Middle frontal gyrus (tissue), 1 donor: ENCODE measurements at regions not wholly inside any gene's neighbourhood (a gene's known extent, or its start where the extent isn't known, plus 50 kb on each side); places are given as distances from the start of the nearest gene placed in this dataset.
"Not testable (repeated sequence)": the region's sequence is repeated elsewhere in the genome, so short reads cannot be mapped to it uniquely, and the experiment has no call there.

Experiments
- DNase-seq: peaks from one replicate; pipeline ENCODE4 v3.0.0-alpha.2; 2015; ENCODE audit warnings: low spot score; ENCODE audit errors: extremely low spot score

DNA sequence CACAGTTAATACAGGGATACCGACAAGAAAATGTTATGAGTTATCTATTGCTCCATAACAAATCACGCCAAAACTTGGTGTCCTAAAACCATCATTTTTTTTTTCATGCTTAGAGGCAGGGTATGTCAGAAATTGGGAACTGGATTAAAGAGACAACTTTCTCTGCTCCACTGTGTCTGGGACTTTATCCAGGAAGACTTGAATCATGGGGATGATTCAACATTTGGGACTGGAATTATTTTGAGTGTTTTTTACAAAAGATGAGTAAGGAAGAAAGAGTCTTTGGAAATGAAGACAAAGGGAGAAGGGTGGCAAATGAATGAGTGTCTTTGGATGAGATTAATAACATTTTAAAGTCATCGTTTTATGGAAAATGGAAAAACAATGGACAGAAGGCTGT is 1883.7 kb upstream of the C9orf72 start:
- DNase-seq, result no peak

DNA sequence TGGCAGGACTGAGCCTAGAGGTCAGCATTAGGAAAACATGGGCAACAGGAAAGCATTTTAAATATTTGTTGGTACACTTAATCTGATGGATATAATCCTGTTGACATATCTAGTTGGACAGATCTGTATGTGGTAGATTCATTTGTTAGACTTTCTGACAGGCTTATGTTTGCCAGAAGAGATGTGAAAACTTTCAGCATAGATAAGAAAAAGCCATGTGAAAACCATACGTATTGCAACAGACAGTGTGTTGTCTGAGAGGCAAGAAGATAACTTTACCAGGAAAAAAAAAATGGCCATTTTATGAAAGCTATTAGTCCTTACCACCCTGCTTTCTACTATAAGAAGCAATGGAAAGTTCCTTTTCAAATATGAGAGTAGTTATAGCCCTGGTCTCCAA is 1902.2 kb upstream of the C9orf72 start:
- no peak for DNase-seq

DNA sequence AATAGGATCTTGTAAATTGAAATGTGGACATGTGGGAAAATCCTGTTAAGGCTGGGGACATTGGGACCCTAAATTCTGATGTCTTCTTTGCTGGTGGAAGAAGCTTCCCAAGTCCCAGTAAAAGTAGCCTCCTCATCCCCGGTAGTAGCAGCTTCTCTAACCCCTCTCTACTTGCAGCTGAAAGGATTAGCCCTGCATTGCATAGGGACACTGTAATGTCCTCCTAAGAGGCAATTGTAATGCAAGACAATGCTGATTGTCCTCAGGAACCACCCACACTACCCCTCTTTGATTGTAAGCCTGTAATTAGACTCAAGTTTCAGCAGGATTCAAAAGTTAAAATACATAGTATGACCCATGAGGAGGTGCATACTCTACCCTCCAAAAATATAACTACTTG is 1938.4 kb upstream of the C9orf72 start:
- DNase-seq, result no peak

DNA sequence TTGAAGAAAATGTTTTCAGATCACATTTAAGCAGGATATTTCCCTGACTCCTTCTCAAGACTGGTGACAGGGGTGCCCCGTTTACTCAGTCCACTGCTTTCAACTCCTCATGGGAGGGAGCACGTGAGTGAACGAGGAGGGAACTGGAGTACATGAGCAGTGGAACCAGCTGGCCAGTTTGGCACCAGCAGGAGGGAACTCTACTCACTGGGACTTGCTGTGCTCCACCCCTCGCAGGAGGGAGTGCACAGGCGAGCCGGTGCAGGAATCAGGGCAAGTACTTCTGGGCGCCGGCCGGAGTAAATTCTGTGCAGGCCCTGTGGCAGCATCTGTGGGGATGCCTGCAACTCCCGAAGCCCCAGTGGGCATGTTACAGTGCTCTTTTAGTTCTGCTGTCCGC is 1941.1 kb upstream of the C9orf72 start:
- no peak for DNase-seq

DNA sequence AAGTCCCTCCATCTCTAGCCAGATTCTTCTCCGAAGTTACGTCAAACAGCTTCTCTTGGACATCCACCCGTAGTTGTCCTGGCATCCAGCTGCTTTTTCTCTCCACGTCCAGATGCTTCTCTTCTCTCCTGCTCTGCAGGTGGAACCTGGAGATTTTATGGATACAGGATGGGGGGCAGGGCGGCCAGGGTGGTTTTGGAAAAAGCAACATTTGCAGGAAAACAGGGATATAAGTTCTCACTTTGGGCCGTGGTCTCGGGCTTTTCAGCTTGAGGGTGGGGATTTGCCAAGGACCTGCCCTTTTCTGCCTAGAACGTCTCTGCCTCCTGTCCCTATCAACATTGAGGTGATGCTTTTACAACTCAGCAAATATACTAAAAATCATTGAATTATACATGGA is 1941.6 kb upstream of the C9orf72 start:
- DNase-seq, result no peak

DNA sequence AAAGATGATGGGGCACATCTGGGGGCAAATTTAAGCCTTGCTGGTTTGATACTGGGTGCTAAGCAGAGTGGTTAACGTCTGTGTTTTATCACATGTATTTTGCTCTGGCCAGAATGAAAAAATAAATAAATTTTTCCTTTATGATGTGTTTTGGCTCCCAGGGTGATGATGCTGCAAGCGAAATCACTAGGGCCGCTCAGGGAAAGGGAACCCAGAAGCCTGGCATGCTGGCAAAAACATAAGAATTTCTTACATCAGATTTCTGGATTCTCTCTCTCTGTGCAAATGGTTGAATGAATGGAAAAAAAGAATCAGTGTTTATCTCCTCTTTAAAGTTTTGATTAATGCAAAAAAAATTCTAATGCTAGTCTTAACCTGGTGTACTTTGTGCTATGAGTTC is 1975.2 kb upstream of the C9orf72 start:
- DNase-seq, result no peak

DNA sequence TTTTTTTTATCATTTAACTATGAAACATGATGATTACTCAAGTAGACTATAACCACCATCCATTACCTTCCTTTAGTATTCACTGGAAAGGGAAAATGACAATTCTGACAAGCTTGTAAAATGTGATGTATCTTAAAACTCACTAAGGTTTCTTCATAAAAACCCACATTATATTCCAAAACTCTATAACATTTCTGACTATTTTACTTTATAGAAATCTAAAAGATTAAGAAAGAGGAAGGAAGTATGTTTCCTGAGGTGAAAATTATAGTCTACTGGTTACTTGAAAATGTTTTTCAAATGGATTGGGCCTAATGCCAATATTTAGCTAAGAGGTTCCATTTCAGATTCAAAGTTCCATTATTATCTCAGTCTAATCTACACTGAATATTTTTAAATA is 1982.2 kb upstream of the C9orf72 start:
- no peak for DNase-seq

DNA sequence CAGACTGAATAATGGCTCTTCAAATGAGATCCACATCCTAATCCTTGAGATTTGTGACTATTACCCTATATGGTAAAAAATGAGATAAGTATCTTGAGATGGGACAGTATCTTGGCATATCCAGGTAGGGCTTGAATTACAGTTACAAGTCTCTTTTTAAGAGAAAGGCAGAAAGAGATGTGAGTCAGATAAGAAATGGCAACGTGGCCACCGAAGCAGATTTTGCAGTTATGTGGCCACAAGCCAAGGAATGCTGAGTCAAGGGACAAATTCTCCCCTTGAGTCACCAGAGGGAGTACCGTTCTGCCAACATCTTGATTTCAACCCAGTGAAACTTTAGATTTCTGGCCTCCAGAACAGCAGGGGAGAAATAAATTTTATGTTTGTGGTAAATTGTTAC is 1983.0 kb upstream of the C9orf72 start:
- no peak for DNase-seq

DNA sequence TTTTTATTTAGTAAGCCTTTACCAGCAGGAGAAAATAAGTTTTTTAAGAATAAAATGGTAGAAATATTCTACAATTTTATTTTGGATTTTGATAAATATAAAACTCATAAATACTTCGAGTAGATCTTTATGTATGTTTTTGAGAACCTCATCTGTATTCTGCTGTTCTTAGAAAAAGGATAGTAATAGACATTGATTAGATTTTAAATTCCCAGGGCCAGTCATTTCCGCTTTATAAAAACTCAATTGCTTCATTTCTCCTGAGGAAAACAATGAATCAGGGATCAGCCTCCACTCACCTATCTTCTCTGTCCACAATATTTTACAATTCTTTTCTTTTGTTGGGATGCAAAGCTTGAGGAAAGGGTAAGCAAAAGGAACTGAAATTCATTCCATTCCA is 1983.5 kb upstream of the C9orf72 start:
- DNase-seq, result no peak

DNA sequence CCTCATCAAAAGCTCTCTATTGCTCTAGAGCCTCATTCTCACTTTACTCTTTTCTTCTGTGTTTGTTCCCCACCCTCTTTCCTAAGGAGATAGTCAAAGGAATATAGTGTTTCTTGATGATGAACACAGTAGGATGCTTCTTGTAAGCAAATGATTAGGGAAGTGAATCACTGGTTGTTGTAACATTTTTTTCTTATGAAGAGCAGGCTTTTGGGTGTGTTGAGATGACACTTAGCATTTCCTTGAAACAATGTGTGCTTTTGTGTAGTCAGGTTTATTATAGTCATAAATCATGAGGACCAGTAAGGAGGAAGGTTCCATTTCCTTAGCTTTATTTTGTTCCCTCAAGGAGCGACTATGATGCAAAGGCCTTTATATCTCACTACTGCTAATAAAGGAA is 1991.3 kb upstream of the C9orf72 start:
- no peak for DNase-seq

DNA sequence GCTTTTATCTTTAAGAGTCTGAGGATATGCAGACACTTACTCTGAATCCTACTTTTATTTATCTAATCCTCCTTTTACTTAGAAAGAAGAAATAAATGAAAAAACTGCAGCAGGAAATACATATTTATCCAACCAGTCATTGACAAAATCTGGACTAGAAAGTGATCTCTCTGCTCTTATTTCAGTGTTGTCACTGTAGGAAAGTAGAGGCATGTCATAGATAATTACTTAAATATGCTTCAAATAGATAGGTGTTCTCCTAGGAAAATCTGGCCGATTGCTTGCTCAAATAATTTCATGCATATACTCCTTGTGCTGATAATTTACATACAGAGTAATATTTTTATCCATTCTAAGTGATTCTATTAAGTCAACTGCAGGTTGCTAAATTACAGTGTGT is 2001.9 kb upstream of the C9orf72 start:
- DNase-seq, result no peak

DNA sequence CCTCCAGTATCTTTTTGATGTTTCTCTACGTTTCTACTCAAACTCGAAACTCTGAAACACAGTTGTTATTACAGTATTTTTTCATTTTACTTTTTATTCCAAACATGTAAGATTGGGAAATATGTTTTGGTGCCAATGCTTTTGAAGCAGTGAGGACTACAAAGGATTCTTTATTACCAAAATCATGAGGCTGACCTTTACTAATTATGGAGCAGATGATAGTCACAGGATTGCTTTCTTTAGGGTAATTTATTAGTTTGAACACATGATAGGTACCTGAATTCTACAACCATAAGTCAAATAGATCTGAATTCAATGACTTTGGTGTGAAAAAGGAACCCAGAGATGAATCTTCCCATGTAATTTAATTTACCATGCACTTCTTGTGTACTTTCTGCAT is 2015.1 kb upstream of the C9orf72 start:
- DNase-seq, result no peak

DNA sequence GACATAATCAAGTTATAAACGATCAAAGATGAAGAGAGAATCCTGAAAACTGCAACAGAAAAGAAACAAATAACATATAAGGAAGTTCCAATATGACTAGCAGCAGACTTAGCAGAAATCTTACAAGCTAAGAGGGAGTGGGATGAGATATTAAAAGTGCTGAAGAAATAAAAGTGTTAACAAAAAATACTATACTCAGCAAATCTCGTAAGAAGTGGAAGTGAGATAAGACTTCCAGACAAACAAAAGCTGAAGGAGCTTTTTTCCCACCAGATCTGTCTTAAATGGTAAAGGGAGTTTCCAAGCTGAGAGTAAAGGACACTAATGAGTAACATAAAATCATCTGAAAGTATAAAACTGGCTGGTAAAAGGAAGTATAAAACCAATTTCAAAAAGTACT is 2036.0 kb upstream of the C9orf72 start:
- DNase-seq, result no peak

DNA sequence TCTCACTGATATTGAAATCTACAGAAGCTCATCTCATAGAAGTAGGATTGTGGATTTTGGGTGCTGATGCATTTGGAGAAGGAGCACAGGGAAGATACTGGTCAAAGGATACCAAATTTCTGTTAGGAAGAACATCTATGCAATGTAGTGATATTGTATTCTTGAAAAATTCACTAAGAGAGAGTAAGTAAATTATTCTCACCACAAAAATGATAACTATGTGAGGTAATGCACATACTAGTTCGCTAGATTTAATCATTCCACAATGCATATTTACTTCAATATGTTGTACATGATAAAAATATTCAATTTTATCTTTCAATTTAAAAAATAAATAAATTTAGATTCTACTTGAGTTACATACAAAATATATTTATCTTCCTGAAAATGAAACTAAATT is 2040.5 kb upstream of the C9orf72 start:
- DNase-seq, result no peak

DNA sequence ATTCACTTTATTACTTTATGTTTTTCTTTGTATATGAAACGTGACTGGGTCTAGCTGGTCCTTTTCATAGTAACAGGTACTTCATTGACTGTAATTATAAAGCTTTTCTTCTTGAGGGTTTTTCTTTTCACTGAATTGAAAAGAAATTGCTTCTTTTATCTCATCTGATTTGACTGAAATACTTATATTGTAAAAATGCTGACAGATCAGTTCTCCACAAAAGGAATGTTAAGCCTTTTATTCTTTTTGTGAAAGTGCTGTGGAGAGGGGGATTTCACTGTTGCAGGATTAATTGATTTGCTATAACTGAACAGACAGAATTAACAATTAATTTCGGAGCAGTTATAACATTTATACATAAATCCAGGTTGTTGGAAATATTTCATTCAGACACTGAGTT is 2043.6 kb upstream of the C9orf72 start:
- DNase-seq, result no peak

DNA sequence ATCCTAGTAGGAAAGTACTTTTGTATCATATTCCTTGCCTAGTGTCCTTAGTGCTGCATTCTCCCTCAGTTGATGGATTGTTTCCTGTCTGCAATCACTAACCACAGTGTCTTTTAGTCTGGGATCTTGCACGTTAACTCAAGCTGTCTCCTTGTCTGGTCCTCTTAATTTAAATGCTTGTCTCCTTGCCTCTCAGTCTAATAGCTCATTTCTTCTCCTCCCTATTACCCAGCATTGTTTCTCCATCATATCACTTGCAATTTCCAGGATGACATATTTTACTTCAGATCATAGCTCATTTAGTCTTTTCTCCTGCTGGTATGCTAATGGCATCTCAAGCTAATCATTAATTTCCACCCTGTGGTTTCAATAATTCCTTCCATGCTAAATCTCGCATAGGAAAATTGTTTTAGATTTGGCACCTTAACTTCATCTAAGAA is 2052.0 kb upstream of the C9orf72 start:
- DNase-seq, result no peak

DNA sequence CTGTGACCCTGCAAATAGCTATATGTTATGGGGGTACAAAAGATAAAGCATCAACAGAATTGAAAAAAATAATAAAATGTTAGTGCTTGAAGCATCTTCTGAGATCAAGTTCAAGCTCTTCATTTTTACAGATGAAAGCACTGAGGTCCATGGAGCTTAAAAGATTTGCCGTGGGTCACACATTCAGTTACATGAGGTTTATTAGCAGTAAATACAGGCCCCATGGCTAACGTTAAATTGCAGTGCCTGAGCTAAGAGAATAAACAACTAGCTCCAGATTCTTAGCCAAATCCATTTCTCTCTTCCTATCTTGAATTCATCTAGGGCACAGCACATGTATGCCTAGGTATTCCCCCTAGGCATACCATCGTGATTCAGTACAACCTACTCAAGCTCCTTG is 2052.7 kb upstream of the C9orf72 start:
- DNase-seq, result no peak

DNA sequence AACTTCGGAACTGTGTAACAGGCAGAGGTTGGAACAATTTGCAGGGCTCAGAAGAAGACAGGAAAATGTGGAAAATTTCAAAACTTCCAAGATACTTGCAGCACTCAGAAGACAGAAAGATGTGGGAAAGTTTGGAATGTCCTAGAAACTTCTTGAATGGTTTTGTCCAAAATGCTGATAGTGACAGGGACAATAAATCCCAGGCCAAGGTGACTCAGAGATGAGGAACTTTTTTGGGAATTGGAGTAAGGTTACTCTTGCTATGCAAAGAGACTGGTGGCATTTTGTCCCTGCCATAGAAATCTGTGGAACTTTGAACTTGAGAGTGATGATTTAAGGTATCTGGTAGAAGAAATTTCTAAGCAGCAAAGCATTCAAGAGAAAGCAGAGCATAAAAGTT is 2055.6 kb upstream of the C9orf72 start:
- DNase-seq, result not testable (repeated sequence)

DNA sequence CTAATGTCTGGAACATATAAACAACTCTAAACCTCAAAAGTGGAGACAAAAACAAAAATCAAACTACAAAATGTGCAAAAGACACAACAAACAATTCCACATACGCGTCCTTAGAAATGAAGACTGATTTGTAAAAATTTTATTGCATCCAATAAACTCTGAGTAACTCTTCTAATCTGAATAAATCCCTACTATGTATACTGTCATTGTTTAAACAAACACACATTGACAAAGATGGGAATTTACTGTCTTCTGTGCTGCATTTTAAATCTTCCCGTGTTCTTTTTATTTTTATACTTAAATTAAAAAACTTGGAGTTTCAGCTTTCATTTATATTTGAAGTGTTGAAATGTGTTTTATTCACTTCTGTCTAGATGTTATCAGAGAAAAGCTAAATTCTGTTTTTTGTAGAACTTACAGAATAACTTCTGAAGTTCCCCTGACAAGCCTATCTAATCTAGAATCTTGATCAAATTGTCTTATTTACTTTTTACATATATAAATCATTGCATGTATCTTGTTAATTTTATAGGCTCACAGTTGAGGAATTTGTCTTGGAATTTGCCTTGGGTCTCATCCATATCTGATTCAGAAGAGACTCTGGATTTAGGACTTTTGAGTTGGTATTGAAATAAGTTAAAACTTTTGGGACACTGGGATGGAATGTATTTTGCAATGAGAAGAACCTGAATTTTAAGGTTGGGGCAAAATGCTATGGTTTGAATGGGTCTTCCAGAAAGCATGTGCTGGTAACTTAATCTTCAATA is 2064.4 kb upstream of the C9orf72 start:
- no peak for DNase-seq

DNA sequence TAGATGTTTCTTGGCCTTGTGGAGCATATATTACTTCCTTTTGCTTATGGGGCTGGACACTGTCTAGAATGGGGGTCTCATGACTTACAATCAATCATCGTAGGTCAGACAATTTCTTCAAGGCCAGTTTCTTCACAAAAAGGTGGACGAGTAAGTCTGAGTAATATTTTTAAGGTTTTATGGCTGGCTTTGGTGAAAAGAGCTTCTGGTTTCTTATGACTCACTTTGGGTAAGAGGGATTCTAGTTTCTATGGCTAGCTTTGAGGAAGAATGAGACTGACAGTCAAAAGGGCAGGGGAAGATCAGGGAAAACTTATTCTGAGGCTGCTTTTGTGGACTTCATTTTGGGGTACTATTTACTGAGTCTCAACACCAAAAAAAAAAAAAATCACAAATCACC is 2067.2 kb upstream of the C9orf72 start:
- no peak for DNase-seq

DNA sequence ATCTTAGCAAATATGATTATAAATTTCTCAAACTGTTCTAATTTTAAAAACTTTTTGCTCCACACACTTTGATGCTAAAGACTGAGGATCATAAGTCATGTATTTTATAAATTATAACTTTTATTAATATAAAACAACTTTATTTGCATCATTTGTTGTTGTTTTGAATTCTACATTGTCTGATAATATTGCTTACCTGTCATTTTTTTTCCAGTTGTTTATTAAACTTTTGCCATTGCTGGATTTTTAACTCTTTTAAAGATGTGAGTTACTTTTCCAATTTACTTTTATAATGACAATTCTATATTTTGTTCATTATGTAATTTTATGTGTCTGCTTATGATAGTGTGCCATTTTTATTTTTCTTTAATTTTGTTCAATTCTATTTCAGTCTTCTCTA is 2071.2 kb upstream of the C9orf72 start:
- no peak for DNase-seq

DNA sequence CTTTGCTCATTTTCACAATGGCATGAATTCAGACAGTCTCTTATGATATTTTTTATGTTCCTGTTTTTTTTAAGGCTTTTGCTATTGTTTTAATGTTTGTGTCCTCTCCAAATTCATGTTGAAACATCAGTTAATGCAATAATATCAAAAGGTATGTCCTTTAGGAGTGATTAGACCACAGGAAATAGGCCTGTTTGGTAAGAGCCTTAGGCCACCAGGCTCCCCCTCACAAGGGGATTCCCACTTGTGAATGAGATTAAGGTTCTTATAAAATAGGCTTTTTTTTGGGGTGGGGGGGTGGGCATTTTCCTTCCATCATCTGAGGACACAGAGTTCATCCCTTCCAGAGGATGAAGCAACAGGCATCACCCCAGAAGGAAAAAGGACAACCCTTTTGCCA is 2074.2 kb upstream of the C9orf72 start:
- no peak for DNase-seq

DNA sequence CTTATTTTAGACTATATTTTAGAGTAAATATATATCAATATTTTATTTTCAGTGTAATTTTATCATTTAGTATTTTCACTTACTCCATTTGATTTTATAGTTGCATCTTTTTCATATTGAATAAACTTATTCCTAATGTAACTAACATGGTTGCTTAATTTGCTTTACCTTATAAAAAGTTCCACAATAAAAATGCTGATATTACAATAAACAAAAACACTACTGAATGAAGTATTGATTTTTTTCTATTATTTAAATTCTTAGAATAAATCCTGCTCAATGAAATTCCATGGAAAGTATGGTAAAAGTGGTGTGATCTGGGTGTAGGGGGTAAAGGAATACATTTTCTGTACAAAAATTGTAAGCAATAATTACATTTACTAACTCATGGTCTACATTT is 2074.9 kb upstream of the C9orf72 start:
- DNase-seq, result no peak

DNA sequence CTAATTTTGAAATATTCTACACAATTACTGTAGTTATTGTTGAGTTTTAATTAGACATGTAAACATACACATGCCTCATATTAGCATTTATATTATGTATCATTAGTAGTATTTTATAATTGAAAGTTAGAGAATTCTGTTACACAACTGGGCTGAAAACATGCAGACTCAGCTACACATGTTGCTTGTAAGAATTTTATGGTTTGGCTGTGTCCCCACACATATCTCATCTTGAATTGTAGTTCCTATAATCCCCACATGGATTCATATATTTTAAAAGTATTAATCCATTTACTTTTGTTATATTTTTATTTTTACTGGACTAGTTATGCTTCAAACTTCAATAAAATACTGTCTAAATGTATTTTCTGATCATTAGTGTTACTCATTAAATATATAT is 2075.3 kb upstream of the C9orf72 start:
- DNase-seq, result no peak
